ENCODE measurements at regions not wholly inside any gene's neighbourhood (a gene's known extent, or its start where the extent isn't known, plus 50 kb on each side); places are given as distances from the start of the nearest gene placed in this dataset.

- Mint-ChIP-seq H3K9me3 (no peaks in the 10 kb centered on the region), H3K36me3 (ENCODE audit: low read depth) (no peaks in the 10 kb centered on the region), H3K4me3 (no peak overlapping the region), H3K27me3 (peaks cover 14% of the 10 kb centered on the region), H3K4me1 (no peaks in the 10 kb centered on the region), H3K27ac (no peak overlapping the region)
- ATAC-seq (no peak), DNase-seq (no peak)
Measured at GRCh38 chr18:77647472-77647871, 397.8 kb downstream of the GALR1 start.

DNA sequence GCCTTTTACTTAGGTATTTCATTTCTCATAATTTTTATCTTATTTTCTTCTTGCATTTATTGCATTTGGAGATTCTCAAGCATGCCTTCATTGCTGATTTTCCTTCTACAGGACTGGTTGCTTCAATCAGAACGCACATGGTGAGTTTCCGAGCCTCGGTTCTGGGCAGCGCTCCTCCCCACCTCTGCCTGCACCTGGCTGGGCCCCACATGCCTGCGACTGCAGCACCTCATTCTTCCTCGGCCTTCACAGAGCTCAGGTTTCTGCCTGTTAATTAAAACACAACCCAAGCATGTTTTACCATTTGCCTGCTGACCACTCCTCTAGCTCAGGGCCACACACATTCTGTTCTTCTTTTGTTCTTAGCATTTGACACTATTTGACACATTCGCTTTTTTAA, 398.8 kb downstream of the GALR1 start:
- Mint-ChIP-seq H3K4me3 (no peak overlapping the region), H3K4me1 (no peaks in the 10 kb centered on the region), H3K36me3 (ENCODE audit: low read depth) (no peaks in the 10 kb centered on the region), H3K27ac (no peak overlapping the region), H3K27me3 (peaks cover 14% of the 10 kb centered on the region), H3K9me3 (no peaks in the 10 kb centered on the region)
- ATAC-seq = no peak
- no peak for DNase-seq

DNA sequence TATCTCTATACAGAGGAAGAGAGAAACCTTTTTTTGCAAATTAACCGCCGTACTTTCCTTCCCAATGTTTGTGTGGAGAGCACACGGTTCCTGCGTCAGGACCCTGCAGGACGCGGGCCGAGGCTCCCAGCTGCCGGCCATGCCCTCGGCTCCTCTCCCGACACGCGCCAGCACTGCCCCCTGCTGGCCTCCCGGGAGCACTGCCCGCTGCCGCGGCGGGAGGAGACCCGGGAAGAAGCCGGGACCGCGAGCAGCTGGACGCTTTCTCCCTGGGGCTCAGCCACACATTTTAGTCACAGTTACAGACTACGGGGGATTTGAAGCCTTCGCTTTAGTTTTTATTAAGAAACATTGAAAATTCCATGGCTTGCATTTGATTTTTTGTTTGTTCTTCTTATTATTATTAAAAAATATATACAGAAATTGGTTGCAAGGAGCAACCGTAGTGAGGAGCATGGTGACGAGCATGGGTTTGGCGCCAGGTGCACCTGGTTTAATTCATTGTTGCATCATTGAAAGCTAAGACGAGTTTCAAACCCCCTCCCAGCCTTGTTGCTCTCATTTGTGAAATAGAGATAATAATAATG, 401.2 kb downstream of the GALR1 start:
- peak; percentile 62 for ATAC-seq
- peak; percentile 74 for DNase-seq
- Mint-ChIP-seq H3K27me3 (peaks cover 12% of the 10 kb centered on the region), H3K4me1 (no peaks in the 10 kb centered on the region), H3K4me3 (no peak overlapping the region), H3K27ac (no peak overlapping the region), H3K9me3 (no peaks in the 10 kb centered on the region), H3K36me3 (ENCODE audit: low read depth) (no peaks in the 10 kb centered on the region)

DNA sequence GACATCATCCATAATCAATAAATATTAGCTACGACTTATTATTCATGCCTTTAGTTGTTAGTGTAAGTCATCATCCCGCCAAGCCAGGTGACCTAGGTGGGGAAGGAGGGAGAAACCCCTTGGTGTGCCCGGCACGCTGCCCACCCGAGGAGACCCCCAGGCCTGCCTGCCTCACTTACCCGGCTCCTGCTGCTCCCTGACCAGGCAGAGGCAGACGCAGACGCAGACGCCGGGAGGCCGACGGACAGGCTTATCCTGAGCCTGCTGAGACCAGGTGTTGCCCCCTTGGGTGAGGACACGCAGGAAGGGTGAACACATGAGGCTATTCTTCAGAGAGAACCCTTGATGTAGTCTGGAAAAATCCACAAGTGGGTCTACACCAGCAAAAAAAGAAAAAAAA, 401.8 kb downstream of the GALR1 start:
- no peaks in the 10 kb centered on the region for H3K4me1 Mint-ChIP-seq
- no peak overlapping the region for H3K27ac Mint-ChIP-seq
- ATAC-seq = no peak
- no peak overlapping the region for H3K4me3 Mint-ChIP-seq
- H3K36me3 Mint-ChIP-seq (ENCODE audit: low read depth) = no peaks in the 10 kb centered on the region
- H3K27me3 Mint-ChIP-seq = peaks cover 12% of the 10 kb centered on the region
- H3K9me3 Mint-ChIP-seq = no peaks in the 10 kb centered on the region
- DNase-seq = no peak

DNA sequence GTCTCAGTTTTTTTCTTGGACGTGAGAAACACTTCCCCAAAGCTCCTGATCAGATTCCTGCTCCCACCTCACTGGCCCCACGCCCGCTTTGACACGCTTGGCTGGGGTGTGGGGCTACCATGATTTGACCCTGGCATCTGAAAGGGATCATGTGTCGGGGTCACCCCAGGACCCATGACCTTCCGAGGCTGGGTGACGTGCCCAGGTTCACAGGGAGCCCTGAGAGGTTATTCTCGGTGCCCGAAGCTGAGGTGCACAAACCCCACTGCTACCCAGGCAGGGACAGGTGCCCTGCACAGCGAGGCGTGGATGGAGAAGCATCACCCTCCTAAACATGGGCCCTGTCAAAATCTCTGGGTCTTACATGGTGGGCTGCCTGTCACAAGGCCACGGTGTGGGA, 404.1 kb downstream of the GALR1 start:
- no peak overlapping the region for H3K4me3 Mint-ChIP-seq
- H3K9me3 Mint-ChIP-seq = no peaks in the 10 kb centered on the region
- no peak overlapping the region for H3K27ac Mint-ChIP-seq
- ATAC-seq (no peak), DNase-seq (no peak)
- no peaks in the 10 kb centered on the region for H3K4me1 Mint-ChIP-seq
- peaks cover 12% of the 10 kb centered on the region for H3K27me3 Mint-ChIP-seq
- H3K36me3 Mint-ChIP-seq (ENCODE audit: low read depth) = no peaks in the 10 kb centered on the region

DNA sequence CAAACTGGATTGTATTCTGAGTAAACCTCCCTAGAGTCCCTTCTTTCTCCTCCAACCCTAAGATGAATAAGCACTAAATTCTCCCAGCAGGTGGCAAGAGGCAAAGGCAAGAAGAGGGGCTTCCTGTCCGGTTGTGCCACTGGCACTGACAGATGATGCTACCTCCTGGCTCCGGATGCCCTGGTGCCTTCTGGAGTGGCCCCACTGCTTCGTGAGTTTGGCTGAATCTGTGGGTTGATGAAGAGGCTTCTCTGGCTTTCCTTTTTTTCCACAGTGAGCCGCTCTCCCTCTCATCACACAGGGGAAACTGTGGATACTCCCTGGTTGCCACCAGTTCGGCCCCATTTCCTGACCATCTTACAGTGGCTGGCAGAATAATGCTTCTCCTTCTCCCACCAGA, 404.7 kb downstream of the GALR1 start:
- ATAC-seq (no peak), DNase-seq (no peak)
- H3K4me1 Mint-ChIP-seq = no peaks in the 10 kb centered on the region
- H3K36me3 Mint-ChIP-seq (ENCODE audit: low read depth) = no peaks in the 10 kb centered on the region
- no peak overlapping the region for H3K4me3 Mint-ChIP-seq
- H3K9me3 Mint-ChIP-seq = no peaks in the 10 kb centered on the region
- H3K27me3 Mint-ChIP-seq = peaks cover 12% of the 10 kb centered on the region
- no peak overlapping the region for H3K27ac Mint-ChIP-seq

DNA sequence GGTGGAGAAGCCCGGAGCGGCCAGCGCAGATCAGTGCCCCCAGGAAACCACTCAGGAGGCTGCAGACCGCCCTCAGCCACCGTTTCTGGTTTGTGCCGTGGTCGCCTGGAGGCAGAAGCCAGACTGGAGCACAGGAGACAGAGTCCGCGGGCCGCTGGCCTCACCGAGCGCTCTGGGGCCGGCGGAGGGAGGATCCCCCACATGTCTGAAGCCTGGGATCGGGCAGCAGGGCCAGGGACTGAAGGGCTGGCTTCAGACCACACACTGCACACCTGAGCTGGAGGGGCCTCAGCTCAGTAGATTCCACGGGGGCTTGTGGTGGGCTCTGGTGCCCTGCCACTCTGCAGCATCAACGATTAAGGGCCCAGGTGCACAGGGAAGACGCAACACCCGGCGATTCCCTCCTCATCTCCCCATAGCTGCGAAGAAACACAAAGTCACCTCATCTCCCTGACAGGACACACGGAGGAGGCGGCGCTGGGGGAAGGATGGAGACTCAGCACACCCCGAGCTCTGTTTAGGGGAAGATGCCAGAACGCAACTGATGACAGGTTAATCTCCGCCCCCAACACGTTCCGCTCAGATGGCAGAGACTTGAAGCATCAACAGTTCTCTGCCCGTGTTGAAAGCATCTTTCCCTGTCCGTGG, 408.1 kb downstream of the GALR1 start:
- Mint-ChIP-seq H3K4me1 (no peaks in the 10 kb centered on the region), H3K27me3 (no peaks in the 10 kb centered on the region), H3K27ac (no peak overlapping the region), H3K9me3 (no peaks in the 10 kb centered on the region), H3K36me3 (ENCODE audit: low read depth) (no peaks in the 10 kb centered on the region), H3K4me3 (no peak overlapping the region)
- ATAC-seq (no peak), DNase-seq (no peak)

DNA sequence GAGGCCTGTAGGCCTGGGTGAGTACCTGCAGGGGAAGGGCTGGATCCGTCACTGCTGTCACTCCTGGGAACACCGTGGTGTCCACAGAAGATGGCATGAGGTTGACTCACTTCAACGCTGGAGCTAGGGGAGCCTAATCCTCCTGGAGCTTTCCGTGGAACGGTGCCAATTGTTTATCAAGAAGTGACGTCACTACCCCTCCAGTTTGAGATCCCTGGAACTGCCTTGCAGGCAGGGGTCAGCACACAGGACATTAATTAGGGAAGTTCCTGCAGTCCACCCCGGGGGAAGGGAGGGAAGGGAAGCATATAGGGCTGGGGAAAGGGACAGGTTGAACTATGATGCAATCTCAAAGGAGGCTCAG, 408.6 kb downstream of the GALR1 start:
- Mint-ChIP-seq H3K36me3 (ENCODE audit: low read depth) (no peaks in the 10 kb centered on the region), H3K27me3 (no peaks in the 10 kb centered on the region), H3K4me3 (no peak overlapping the region), H3K27ac (no peak overlapping the region), H3K4me1 (no peaks in the 10 kb centered on the region), H3K9me3 (no peaks in the 10 kb centered on the region)
- ATAC-seq = no peak
- DNase-seq = no peak

DNA sequence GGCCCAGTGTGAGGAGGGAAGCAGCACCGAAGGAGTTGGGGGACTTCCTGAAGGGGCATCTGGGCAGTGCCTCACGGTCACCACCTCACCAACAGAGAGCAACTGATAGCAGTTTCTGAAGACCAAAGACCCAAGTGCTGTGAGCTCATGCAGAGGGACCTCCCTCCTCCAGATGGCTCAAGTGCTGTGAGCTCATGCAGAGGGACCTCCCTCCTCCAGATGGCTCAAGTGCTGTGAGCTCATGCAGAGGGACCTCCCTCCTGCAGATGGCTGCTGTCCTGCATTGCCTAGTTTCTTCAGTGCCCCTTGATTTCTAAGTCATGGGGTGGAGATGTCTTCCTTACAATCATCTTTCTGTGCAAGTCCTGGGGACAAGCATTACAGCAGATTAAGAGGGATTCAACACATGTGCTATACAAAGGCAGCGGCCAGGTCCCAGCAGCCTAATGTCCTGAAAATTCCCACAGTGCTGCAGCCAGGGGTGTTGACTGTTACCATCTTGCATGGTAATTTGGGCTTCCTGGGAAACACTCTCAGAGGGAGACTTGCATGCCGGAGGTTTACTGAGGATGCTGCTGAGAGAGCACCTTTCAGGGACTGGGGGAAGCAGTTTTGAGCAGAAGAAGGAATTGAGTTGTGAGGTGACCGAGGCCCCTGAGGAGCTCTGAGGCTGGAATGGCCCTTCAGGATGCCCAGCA, 409.3 kb downstream of the GALR1 start:
- ATAC-seq (no peak), DNase-seq (no peak)
- Mint-ChIP-seq H3K4me3 (no peak overlapping the region), H3K9me3 (no peaks in the 10 kb centered on the region), H3K27ac (no peak overlapping the region), H3K36me3 (ENCODE audit: low read depth) (no peaks in the 10 kb centered on the region), H3K27me3 (no peaks in the 10 kb centered on the region), H3K4me1 (no peaks in the 10 kb centered on the region)

DNA sequence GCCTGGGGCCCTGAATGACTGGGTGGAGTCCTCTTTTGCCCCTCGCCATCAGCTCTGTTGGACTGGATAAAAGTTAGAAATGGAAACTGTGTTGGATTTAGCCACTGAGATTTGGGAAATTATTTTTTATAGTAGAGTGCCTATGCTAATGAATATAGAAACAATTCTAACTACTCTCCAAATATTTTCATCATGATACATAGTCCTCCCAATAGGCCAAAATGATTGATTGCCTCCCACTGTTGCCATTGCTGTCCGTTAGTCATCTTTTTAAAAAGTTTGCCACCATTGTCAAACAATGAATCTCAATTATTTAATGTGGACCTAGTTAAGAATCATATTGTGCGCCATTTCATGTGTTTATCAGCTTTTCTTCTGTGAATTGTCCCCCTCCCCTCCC, 417.0 kb downstream of the GALR1 start:
- ATAC-seq (no peak), DNase-seq (no peak)
- Mint-ChIP-seq H3K4me3 (no peak overlapping the region), H3K36me3 (ENCODE audit: low read depth) (no peaks in the 10 kb centered on the region), H3K4me1 (no peaks in the 10 kb centered on the region), H3K9me3 (no peaks in the 10 kb centered on the region), H3K27ac (no peak overlapping the region), H3K27me3 (peaks cover 11% of the 10 kb centered on the region)

DNA sequence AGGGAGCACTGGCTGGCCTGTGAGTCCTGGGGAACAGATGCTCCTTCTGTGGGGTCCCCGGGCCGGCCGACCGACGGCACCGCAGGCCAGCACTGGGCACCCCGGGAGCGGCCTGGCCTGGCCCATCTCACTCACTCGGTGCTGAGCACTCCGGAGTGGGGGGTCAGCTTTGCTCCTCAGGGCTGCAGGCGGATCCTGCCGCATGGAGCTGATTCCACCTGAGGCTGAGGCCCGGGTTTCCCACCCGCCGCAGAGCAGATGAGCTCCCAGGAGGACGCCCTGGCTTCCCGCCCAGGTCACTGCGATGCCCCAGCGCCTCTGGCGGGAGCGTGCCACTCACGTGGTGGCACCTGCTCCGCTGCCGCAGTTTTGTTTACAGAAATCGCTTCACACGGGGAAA, 418.6 kb downstream of the GALR1 start:
- ATAC-seq = no peak
- H3K36me3 Mint-ChIP-seq (ENCODE audit: low read depth) = no peaks in the 10 kb centered on the region
- H3K27me3 Mint-ChIP-seq = peaks cover 16% of the 10 kb centered on the region
- H3K27ac Mint-ChIP-seq = no peak overlapping the region
- no peak overlapping the region for H3K4me3 Mint-ChIP-seq
- DNase-seq = no peak
- no peaks in the 10 kb centered on the region for H3K9me3 Mint-ChIP-seq
- no peaks in the 10 kb centered on the region for H3K4me1 Mint-ChIP-seq

GRCh38 chr18:77669331-77669730, 419.7 kb downstream of the GALR1 start:
- H3K4me3 Mint-ChIP-seq = no peak overlapping the region
- H3K36me3 Mint-ChIP-seq (ENCODE audit: low read depth) = no peaks in the 10 kb centered on the region
- no peak overlapping the region for H3K27ac Mint-ChIP-seq
- no peaks in the 10 kb centered on the region for H3K9me3 Mint-ChIP-seq
- DNase-seq (no peak), ATAC-seq (no peak)
- H3K4me1 Mint-ChIP-seq = no peaks in the 10 kb centered on the region
- H3K27me3 Mint-ChIP-seq = peaks cover 16% of the 10 kb centered on the region

GRCh38 chr18:77671456-77672167, 422.0 kb downstream of the GALR1 start:
- H3K4me3 Mint-ChIP-seq = no peak overlapping the region
- ATAC-seq (no peak), DNase-seq (no peak)
- peaks cover 18% of the 10 kb centered on the region for H3K27me3 Mint-ChIP-seq
- H3K27ac Mint-ChIP-seq = no peak overlapping the region
- H3K36me3 Mint-ChIP-seq (ENCODE audit: low read depth) = no peaks in the 10 kb centered on the region
- no peaks in the 10 kb centered on the region for H3K9me3 Mint-ChIP-seq
- no peaks in the 10 kb centered on the region for H3K4me1 Mint-ChIP-seq

DNA sequence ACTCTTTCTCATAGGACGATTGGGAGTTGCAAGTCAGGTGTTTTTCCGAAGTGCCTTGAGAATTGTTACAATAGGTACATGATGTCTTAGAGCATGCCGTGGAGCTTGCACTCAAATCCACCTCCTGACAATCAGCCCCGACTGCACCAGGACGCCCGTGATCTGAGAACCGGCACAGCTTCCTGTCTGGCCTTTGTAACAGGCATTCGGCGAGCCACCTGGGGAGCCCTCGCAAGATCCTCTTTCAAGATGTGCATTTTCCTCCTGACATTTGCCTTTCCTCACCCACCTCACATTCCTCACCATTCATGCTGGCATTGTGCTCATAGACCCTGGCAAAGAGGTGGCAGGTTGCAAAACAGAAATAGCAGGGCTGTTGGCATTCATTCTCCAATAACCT, 427.3 kb downstream of the GALR1 start:
- Mint-ChIP-seq H3K36me3 (ENCODE audit: low read depth) (no peaks in the 10 kb centered on the region), H3K4me3 (no peak overlapping the region), H3K27me3 (peaks cover 11% of the 10 kb centered on the region), H3K4me1 (no peaks in the 10 kb centered on the region), H3K27ac (no peak overlapping the region), H3K9me3 (no peaks in the 10 kb centered on the region)
- ATAC-seq = no peak
- DNase-seq = no peak

DNA sequence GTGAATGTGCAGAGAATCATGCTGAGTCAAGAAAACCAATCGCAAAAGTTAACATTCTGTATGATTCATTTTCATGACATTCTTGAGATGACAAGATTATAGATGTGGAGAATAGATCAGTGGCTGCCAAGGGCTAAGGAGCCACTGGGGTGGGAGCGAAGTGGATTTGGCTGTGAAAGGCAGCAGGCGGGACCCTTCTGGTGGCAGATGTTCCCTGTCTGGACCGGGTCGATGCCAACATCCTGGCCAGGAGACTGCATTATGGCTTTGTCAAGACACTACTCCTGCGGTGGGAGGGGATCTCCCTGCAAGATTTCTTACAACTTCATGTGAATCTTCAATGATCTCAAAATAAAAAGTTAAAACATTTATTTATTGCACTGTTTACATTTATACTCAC, 427.9 kb downstream of the GALR1 start:
- ATAC-seq = no peak
- H3K9me3 Mint-ChIP-seq = no peaks in the 10 kb centered on the region
- DNase-seq = no peak
- H3K4me3 Mint-ChIP-seq = no peak overlapping the region
- H3K27ac Mint-ChIP-seq = no peak overlapping the region
- H3K36me3 Mint-ChIP-seq (ENCODE audit: low read depth) = no peaks in the 10 kb centered on the region
- no peaks in the 10 kb centered on the region for H3K4me1 Mint-ChIP-seq
- H3K27me3 Mint-ChIP-seq = peaks cover 10% of the 10 kb centered on the region
